GM18907 (cell line): ENCODE measurements at regions not wholly inside any gene's neighbourhood (a gene's known extent, or its start where the extent isn't known, plus 50 kb on each side); places are given as distances from the start of the nearest gene placed in this dataset.
"Not testable (repeated sequence)": the region's sequence is repeated elsewhere in the genome, so short reads cannot be mapped to it uniquely, and the experiment has no call there.

ENCODE experiments used
- ATAC-seq: cut with Tn5 transposase; IDR thresholded peaks from one replicate; pipeline ENCODE4 v1.9.1; 2021; ENCODE audit warnings: mild to moderate bottlenecking, moderate library complexity; ENCODE audit not compliant: unreplicated experiment

- no peak for ATAC-seq
Observed at GRCh38 chr3:95218484-95218883, 1155.6 kb downstream of the NSUN3 start.

- no peak for ATAC-seq
Observed at GRCh38 chr3:95226437-95226836, 1163.6 kb downstream of the NSUN3 start.

- ATAC-seq = no peak
Observed at GRCh38 chr3:95227092-95227491, 1164.2 kb downstream of the NSUN3 start.

- no peak for ATAC-seq
Observed at GRCh38 chr3:95228416-95228815, 1165.6 kb downstream of the NSUN3 start.

GRCh38 chr3:95235916-95236315, 1173.1 kb downstream of the NSUN3 start:
- no peak for ATAC-seq

- ATAC-seq = no peak
Observed at GRCh38 chr3:95237783-95238182, 1174.9 kb downstream of the NSUN3 start.

- ATAC-seq = no peak
Observed at GRCh38 chr3:95240395-95240794, 1177.5 kb downstream of the NSUN3 start.

GRCh38 chr3:95241256-95241655, 1178.4 kb downstream of the NSUN3 start:
- ATAC-seq = not testable (repeated sequence)

GRCh38 chr3:95246413-95246812, 1183.6 kb downstream of the NSUN3 start:
- ATAC-seq = no peak

- ATAC-seq = no peak
Observed at GRCh38 chr3:95254061-95254460, 1191.2 kb downstream of the NSUN3 start.

- ATAC-seq = no peak
Observed at GRCh38 chr3:95254758-95255157, 1191.9 kb downstream of the NSUN3 start.

- ATAC-seq = no peak
Observed at GRCh38 chr3:95265129-95265528, 1202.3 kb downstream of the NSUN3 start.

- ATAC-seq = no peak
Observed at GRCh38 chr3:95271395-95271794, 1208.5 kb downstream of the NSUN3 start.

GRCh38 chr3:95272166-95272565, 1209.3 kb downstream of the NSUN3 start:
- no peak for ATAC-seq

GRCh38 chr3:95272781-95273180, 1209.9 kb downstream of the NSUN3 start:
- no peak for ATAC-seq

- no peak for ATAC-seq
Observed at GRCh38 chr3:95277613-95278012, 1214.8 kb downstream of the NSUN3 start.

GRCh38 chr3:95280711-95281352, 1218.0 kb downstream of the NSUN3 start:
- no peak for ATAC-seq

- no peak for ATAC-seq
Observed at GRCh38 chr3:95289295-95289694, 1226.4 kb downstream of the NSUN3 start.

GRCh38 chr3:95297581-95297980, 1234.7 kb downstream of the NSUN3 start:
- no peak for ATAC-seq

GRCh38 chr3:95302044-95302443, 1239.2 kb downstream of the NSUN3 start:
- no peak for ATAC-seq

- ATAC-seq = no peak
Observed at GRCh38 chr3:95310560-95310959, 1247.7 kb downstream of the NSUN3 start.

- no peak for ATAC-seq
Observed at GRCh38 chr3:95311272-95311671, 1248.4 kb downstream of the NSUN3 start.

- ATAC-seq = no peak
Observed at GRCh38 chr3:95312650-95313049, 1249.8 kb downstream of the NSUN3 start.
